GM12865 (cell line): ENCODE measurements at regions not wholly inside any gene's neighbourhood (a gene's known extent, or its start where the extent isn't known, plus 50 kb on each side); places are given as distances from the start of the nearest gene placed in this dataset.

Experiments used
- DNase-seq: peaks from one replicate; pipeline ENCODE4 v3.0.0; 2010; ENCODE audit warnings: low read depth
- H3K4me3 ChIP-seq: 2 replicates; pipeline ENCODE4 v1.5.1; 2011; ENCODE audit warnings: mild to moderate bottlenecking, low read depth, low read length, control low read depth
- TF ChIP-seq, protein P1 (sequence below): IDR thresholded peaks from 2 replicates; pipeline ENCODE4 v1.5.1; 2011; ENCODE audit warnings: low read length, control low read depth, low read depth, inconsistent platforms; ENCODE audit not compliant: insufficient read depth; ENCODE audit errors: missing control alignments

DNA sequence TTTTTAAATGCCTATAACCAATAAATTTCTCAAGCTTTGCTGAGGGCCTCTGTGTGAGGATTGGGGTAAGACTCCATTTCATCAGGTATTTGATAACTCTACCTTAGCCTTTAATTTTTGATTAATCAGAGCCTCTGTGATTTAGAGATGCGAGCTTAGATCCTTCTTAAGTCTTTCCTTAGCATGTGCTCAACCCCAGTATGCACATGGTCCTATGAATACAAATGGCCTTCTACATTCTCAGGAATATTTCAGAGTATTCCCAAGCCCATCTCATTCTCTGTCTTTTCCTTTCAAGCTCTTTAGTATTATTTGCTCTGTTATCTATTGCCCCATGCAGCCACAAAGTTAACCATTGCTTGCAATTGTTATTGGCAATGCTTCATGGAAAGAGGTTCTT lies 1407.7 kb downstream of the LRFN5 start:
- no peak for DNase-seq
- TF ChIP-seq, protein P1, sequence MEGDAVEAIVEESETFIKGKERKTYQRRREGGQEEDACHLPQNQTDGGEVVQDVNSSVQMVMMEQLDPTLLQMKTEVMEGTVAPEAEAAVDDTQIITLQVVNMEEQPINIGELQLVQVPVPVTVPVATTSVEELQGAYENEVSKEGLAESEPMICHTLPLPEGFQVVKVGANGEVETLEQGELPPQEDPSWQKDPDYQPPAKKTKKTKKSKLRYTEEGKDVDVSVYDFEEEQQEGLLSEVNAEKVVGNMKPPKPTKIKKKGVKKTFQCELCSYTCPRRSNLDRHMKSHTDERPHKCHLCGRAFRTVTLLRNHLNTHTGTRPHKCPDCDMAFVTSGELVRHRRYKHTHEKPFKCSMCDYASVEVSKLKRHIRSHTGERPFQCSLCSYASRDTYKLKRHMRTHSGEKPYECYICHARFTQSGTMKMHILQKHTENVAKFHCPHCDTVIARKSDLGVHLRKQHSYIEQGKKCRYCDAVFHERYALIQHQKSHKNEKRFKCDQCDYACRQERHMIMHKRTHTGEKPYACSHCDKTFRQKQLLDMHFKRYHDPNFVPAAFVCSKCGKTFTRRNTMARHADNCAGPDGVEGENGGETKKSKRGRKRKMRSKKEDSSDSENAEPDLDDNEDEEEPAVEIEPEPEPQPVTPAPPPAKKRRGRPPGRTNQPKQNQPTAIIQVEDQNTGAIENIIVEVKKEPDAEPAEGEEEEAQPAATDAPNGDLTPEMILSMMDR: no peak
- no peak overlapping the region for H3K4me3 ChIP-seq

DNA sequence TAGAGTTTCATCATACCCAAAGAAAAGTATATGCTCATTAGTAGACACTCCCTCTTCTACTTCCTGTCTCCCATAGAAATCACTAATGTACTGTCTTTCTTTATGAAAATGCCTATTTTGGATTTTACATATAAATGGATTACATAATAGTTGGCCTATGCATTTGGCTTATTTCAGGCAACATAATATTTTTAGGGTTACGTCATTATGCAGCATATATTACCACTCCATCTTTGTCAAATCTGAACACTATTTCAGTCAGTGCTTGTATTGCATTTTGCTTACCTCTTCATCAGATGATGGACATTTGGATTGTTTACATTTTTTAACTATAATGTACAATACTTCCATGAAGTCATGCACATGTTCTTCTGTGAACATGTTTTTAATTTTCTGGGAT lies 1406.1 kb downstream of the LRFN5 start:
- DNase-seq: no peak
- TF ChIP-seq, protein P1: no peak
- no peak overlapping the region for H3K4me3 ChIP-seq

DNA sequence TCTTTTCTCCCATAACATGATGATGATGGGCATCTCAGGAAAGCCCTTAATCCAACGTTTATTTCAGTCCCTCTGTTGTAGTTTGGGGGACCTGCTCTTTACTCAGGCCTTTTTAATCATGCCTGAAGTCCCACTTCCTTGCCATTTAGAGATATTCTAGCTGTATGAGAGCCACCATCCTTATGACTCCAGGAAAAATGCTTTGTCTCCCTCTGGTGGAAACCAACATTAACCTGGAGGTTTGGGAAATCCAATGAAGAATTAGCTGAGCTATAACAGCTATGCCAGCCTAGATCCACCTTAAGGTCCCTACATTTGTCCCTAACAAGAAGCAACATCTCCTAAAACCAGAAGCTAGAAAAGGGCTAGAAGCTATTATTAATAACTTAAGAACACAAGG lies 1399.1 kb downstream of the LRFN5 start:
- DNase-seq: no peak
- TF ChIP-seq, protein P1: no peak
- H3K4me3 ChIP-seq: no peak overlapping the region

DNA sequence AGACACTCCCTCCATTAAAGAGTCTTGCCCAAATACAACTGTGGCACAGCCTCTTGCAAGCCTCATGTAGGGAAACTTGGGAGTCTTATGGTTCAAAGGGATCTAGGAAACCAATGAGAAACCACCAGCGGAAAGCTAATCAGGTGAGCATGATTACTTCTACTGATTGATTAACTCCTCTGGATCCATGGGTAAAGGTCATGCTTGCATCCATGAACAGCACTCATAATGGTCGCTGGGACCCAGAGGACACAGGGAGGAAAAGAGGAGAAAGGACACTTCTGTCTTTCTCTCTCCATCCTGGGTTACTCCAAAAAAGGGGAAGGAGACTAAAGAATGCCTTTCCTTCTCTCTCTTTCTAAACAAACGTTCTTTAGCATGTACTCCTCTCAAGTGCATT lies 1397.2 kb downstream of the LRFN5 start:
- DNase-seq: no peak

DNA sequence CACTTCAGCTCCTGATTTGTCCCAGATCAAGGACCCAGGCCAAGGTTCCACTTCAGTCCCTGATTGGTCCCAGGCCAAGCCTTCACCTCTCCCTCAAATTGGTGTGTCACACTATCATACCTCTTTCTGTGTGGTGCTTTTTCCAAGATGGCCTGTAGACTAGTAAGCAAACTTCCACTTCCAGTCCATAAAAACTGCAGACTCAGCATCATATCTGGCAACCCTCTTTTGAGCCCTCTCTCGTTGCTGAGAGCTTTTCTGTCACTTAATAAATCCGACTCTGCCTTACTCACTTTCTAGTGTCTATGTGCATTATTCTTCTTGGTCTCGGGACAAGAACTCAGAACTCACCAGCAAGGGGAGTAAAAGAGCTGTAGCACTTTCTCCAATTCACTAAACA lies 1395.1 kb downstream of the LRFN5 start:
- TF ChIP-seq, protein P1: no peak
- no peak for DNase-seq

More for the DNA sequence above, 1397.2 kb downstream of the LRFN5 start:
- H3K4me3 ChIP-seq: no peak overlapping the region
- TF ChIP-seq, protein P1: no peak

DNA sequence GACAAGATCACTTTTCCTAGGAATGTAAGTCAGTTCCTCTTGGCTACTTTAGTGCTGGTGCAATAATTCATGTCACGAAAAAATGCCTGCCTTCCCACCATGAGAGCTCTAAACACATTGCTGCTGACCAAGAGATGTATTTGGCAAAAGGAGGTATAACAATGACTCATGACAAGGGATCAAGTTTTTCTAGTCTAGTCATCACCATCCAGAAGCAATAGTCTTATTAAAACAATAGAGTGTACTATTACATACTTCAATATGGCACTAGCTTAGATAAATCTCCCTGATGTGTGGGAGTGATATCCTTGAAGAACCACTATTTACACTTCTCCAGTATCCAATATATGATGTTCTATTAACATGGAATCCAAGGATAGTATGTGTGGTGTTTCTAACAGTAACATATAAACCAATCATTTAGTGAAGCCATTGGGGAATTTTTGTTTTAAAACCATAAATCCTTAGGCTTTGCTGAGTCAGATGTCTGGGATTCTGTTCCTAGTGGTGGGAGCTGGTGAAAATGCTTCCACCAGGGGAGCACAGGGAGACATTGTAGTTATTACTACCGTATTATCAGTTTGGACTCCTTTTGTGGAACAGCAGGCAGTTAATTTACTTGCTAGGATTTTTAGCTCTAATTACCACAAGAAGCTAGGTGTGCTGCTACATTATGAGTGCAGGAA lies 1387.5 kb downstream of the LRFN5 start:
- TF ChIP-seq, protein P1: no peak
- no peak overlapping the region for H3K4me3 ChIP-seq
- DNase-seq: no peak

More for the DNA sequence above, 1395.1 kb downstream of the LRFN5 start:
- no peak overlapping the region for H3K4me3 ChIP-seq

DNA sequence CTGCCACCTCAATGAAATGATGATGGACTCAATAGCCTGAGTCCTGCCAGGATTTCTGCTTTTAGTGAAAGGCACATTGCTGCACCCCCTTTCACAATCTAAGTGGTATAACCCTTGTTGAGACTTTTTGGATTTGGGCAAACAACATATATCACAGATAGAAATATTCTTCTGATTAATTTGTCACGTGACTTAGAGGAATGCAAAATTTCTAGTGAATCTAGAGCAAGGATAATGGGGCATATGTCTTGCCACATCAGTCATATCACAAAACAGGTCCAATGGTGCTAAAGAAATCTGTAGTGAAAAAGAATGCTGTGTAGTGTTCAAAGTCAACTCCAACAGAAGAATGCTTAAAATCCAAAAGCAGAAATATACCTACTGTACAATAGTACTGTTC lies 1386.3 kb downstream of the LRFN5 start:
- TF ChIP-seq, protein P1: no peak
- DNase-seq: no peak
- no peak overlapping the region for H3K4me3 ChIP-seq
